GM12891 (cell line): ENCODE measurements at regions not wholly inside any gene's neighbourhood (a gene's known extent, or its start where the extent isn't known, plus 50 kb on each side); places are given as distances from the start of the nearest gene placed in this dataset.
"Not testable (repeated sequence)": the region's sequence is repeated elsewhere in the genome, so short reads cannot be mapped to it uniquely, and the experiment has no call there.

Source experiments
- DNase-seq: peaks from one replicate; pipeline ENCODE4 v3.0.0; 2011; ENCODE audit warnings: low spot score; ENCODE audit not compliant: insufficient read length
- FAIRE-seq: peaks from 2 replicates; lab custom pipeline; 2011; peaks lifted over from hg19 to GRCh38; lab: Jason Lieb, UNC
- PAX5 ChIP-seq: IDR thresholded peaks from 2 replicates; pipeline ENCODE4 v1.6.1; 2011; ENCODE audit warnings: low read length, moderate library complexity, mild to moderate bottlenecking; ENCODE audit not compliant: insufficient read depth, severe bottlenecking
- POLR2A ChIP-seq: IDR thresholded peaks from 2 replicates; pipeline ENCODE4 v1.6.1; 2011; ENCODE audit warnings: low read depth, low read length, control low read depth
- POLR2AphosphoS5 ChIP-seq: IDR thresholded peaks from 2 replicates; pipeline ENCODE4 v1.6.1; 2011; ENCODE audit warnings: low read depth, low read length, control low read depth
- POU2F2 ChIP-seq: IDR thresholded peaks from 2 replicates; pipeline ENCODE4 v1.6.1; 2011; ENCODE audit warnings: low read depth, mild to moderate bottlenecking, control low read depth, low read length, moderate library complexity
- SPI1 ChIP-seq: IDR thresholded peaks from 2 replicates; pipeline ENCODE4 v1.6.1; 2011; ENCODE audit warnings: low read depth, low read length, control low read depth
- TAF1 ChIP-seq: IDR thresholded peaks from 2 replicates; pipeline ENCODE4 v1.6.1; 2011; ENCODE audit warnings: low read depth, low read length, control low read depth

GRCh38 chr3:191123946-191124345, 75.1 kb upstream of the OSTN start:
- FAIRE-seq = no peak
- DNase-seq = no peak
- TF ChIP-seq SPI1 = no peak
- TF ChIP-seq POLR2A = no peak
- no peak for TF ChIP-seq PAX5
- no peak for TF ChIP-seq TAF1
- no peak for TF ChIP-seq POU2F2
- TF ChIP-seq POLR2AphosphoS5 = no peak

GRCh38 chr3:191123231-191123630, 75.8 kb upstream of the OSTN start:
- TF ChIP-seq POU2F2 (no peak), SPI1 (no peak), POLR2A (no peak), TAF1 (no peak), POLR2AphosphoS5 (no peak), PAX5 (no peak)
- FAIRE-seq (no peak), DNase-seq (no peak)

- DNase-seq = no peak
- TF ChIP-seq POU2F2 (no peak), SPI1 (no peak), PAX5 (no peak), POLR2AphosphoS5 (no peak), POLR2A (no peak), TAF1 (no peak)
- no peak for FAIRE-seq
Observed at GRCh38 chr3:191120447-191121298, 78.4 kb upstream of the OSTN start.

- no peak for DNase-seq
- FAIRE-seq = peak; percentile 78
- TF ChIP-seq POU2F2 (no peak), SPI1 (no peak), PAX5 (no peak)
Observed at GRCh38 chr3:191119415-191120295, 79.4 kb upstream of the OSTN start.

- FAIRE-seq = peak; percentile 66
- TF ChIP-seq POLR2A = no peak
- no peak for TF ChIP-seq POLR2AphosphoS5
- no peak for TF ChIP-seq SPI1
- no peak for TF ChIP-seq POU2F2
- no peak for TF ChIP-seq PAX5
- no peak for TF ChIP-seq TAF1
Observed at GRCh38 chr3:191111722-191112121, 87.3 kb upstream of the OSTN start.

GRCh38 chr3:191105418-191105817, 93.6 kb upstream of the OSTN start:
- TF ChIP-seq SPI1 = no peak
- peak; percentile 45 for TF ChIP-seq PAX5
- FAIRE-seq (peak; percentile 28), DNase-seq (no peak)

More at GRCh38 chr3:191111722-191112121, 87.3 kb upstream of the OSTN start:
- DNase-seq = no peak

- DNase-seq (no peak), FAIRE-seq (no peak)
- TF ChIP-seq PAX5 (no peak), TAF1 (no peak), POLR2A (no peak), POLR2AphosphoS5 (no peak), SPI1 (no peak), POU2F2 (no peak)
Observed at GRCh38 chr3:191100516-191100915, 98.5 kb upstream of the OSTN start.

- no peak for DNase-seq
- no peak for FAIRE-seq
- TF ChIP-seq POLR2A (no peak), TAF1 (no peak)
Observed at GRCh38 chr3:191094057-191094845, 104.8 kb upstream of the OSTN start.

GRCh38 chr3:191087391-191087790, 111.7 kb upstream of the OSTN start:
- no peak for TF ChIP-seq POLR2AphosphoS5
- TF ChIP-seq SPI1 = no peak
- TF ChIP-seq TAF1 = no peak
- no peak for TF ChIP-seq PAX5
- TF ChIP-seq POLR2A = no peak
- no peak for TF ChIP-seq POU2F2
- FAIRE-seq = no peak
- no peak for DNase-seq

GRCh38 chr3:191085091-191085490, 114.0 kb upstream of the OSTN start:
- TF ChIP-seq PAX5 (no peak), POLR2AphosphoS5 (no peak), POLR2A (no peak)
- FAIRE-seq (no peak), DNase-seq (no peak)

- not testable (repeated sequence) for FAIRE-seq, DNase-seq
Observed at GRCh38 chr3:191078913-191079312, 120.1 kb upstream of the OSTN start.
